SK-N-SH (cell line): ENCODE measurements at regions not wholly inside any gene's neighbourhood (a gene's known extent, or its start where the extent isn't known, plus 50 kb on each side); places are given as distances from the start of the nearest gene placed in this dataset.

ENCODE experiments used
- CTCF ChIA-PET: fragments of 300-600, 350-600 bp; formaldehyde crosslinking; extraction: SDS; loops from one replicate; lab custom pipeline; 2021; lab: Yijun Ruan, JAX
- POLR2A ChIA-PET: fragments of 350-600 bp; sonication (Branson Sonifier 250); formaldehyde crosslinking; extraction: SDS; loops from one replicate; lab custom pipeline; 2020; ENCODE audit warnings: antibody characterized with exemption, inconsistent platforms; lab: Yijun Ruan, JAX
- DNase-seq: peaks from one replicate; pipeline ENCODE4 v3.0.0; 2012
- H2AFZ ChIP-seq: fragments of 200-600 bp; sonication (generic); 2 replicates; pipeline ENCODE4 v1.8.1; 2016; ENCODE audit warnings: antibody characterized with exemption, mild to moderate bottlenecking, low read depth
- H3F3A ChIP-seq: fragments of 200-600 bp; sonication (generic); replicated peaks from 2 replicates; pipeline ENCODE3; 2016; ENCODE audit warnings: antibody characterized with exemption, mild to moderate bottlenecking; ENCODE audit not compliant: insufficient read depth
- H3K27ac ChIP-seq, 2 experiments: fragments of 200-500 bp in 1 of 2; fragments of 200-600 bp in 1 of 2; sonication (Bioruptor generic) in 1 of 2; sonication (generic), shearing (Covaris generic) in 1 of 2; 2 replicates each; pipeline versions ENCODE4 v1.5.1 to v1.6.1; 2014 to 2016; ENCODE audit warnings: low read depth in 2 of 2, inconsistent platforms in 1 of 2, low read length in 1 of 2, mild to moderate bottlenecking in 1 of 2, mixed read lengths in 1 of 2
- H3K27me3 ChIP-seq: fragments of 200-600 bp; sonication (generic), shearing (Covaris generic); 2 replicates; pipeline ENCODE4 v1.6.1; 2016; ENCODE audit warnings: mixed run types; ENCODE audit not compliant: insufficient read depth
- H3K36me3 ChIP-seq, 2 experiments: fragments of 200-500 bp in 1 of 2; fragments of 200-600 bp in 1 of 2; sonication (Bioruptor generic) in 1 of 2; sonication (generic) in 1 of 2; replicated peaks in 1 of 2; 2 replicates each; pipeline versions ENCODE3 to v1.5.1; 2014 to 2016; ENCODE audit warnings: low read length in 1 of 2, mild to moderate bottlenecking in 1 of 2; ENCODE audit not compliant: insufficient read depth in 2 of 2, control insufficient read depth in 1 of 2
- H3K4me1 ChIP-seq, 2 experiments: fragments of 200-500 bp in 1 of 2; fragments of 200-600 bp in 1 of 2; sonication (Bioruptor generic) in 1 of 2; sonication (generic), shearing (Covaris generic) in 1 of 2; 2 replicates each; pipeline versions ENCODE4 v1.5.1 to v1.6.1; 2014 to 2016; ENCODE audit warnings: low read depth in 1 of 2, low read length in 1 of 2, mixed run types in 1 of 2; ENCODE audit not compliant: insufficient read depth in 2 of 2, control insufficient read depth in 1 of 2
- H3K4me2 ChIP-seq: fragments of 200-600 bp; sonication (generic), shearing (Covaris generic); 2 replicates; pipeline ENCODE4 v1.6.1; 2017; ENCODE audit warnings: mixed run types
- H3K4me3 ChIP-seq, 2 experiments: fragments of 200-500 bp in 1 of 2; fragments of 200-600 bp in 1 of 2; sonication (Bioruptor generic) in 1 of 2; sonication (generic), shearing (Covaris generic) in 1 of 2; 2 replicates each; pipeline versions ENCODE4 v1.5.1 to v1.8.1; 2014 to 2016; ENCODE audit warnings: low read depth in 2 of 2, inconsistent platforms in 1 of 2, low read length in 1 of 2, mild to moderate bottlenecking in 1 of 2, mixed read lengths in 1 of 2, moderate library complexity in 1 of 2
- H3K79me2 ChIP-seq: fragments of 200-600 bp; sonication (generic); 2 replicates; pipeline ENCODE4 v1.8.1; 2017; ENCODE audit warnings: mild to moderate bottlenecking; ENCODE audit not compliant: insufficient read depth
- H3K9ac ChIP-seq: fragments of 200-600 bp; sonication (generic); 2 replicates; pipeline ENCODE4 v1.6.1; 2017; ENCODE audit warnings: mixed run types
- H3K9me2 ChIP-seq: fragments of 200-600 bp; sonication (generic); 2 replicates; pipeline ENCODE4 v1.6.1; 2017; ENCODE audit warnings: mixed run types
- H3K9me3 ChIP-seq: fragments of 200-600 bp; sonication (generic); 2 replicates; pipeline ENCODE4 v1.6.1; 2017; ENCODE audit warnings: mixed run types, mild to moderate bottlenecking, moderate library complexity
- H4K20me1 ChIP-seq: fragments of 200-600 bp; sonication (generic); 2 replicates; pipeline ENCODE4 v1.6.1; 2017; ENCODE audit warnings: mild to moderate bottlenecking, mixed run types; ENCODE audit not compliant: insufficient read depth
- EP300 ChIP-seq, 2 experiments: IDR thresholded peaks; 2 replicates each; pipeline versions ENCODE4 v1.4.0 to v1.6.1; 2012; ENCODE audit warnings: borderline replicate concordance in 1 of 2, low read depth in 1 of 2, low read length in 1 of 2
- FOSL2 ChIP-seq: IDR thresholded peaks from 2 replicates; pipeline ENCODE4 v1.4.0; 2012; ENCODE audit warnings: low read depth, mild to moderate bottlenecking, moderate library complexity, borderline replicate concordance
- FOXJ3 ChIP-seq: sonication (generic); formaldehyde crosslinking; IDR thresholded peaks from 2 replicates; pipeline ENCODE4 v1.5.1; 2020; ENCODE audit warnings: mild to moderate bottlenecking, missing genetic modification reagents
- FOXM1 ChIP-seq: IDR thresholded peaks from 2 replicates; pipeline ENCODE4 v1.4.0; 2012; ENCODE audit warnings: low read depth, mild to moderate bottlenecking
- MXI1 ChIP-seq: IDR thresholded peaks from 2 replicates; pipeline ENCODE4 v1.6.1; 2012; ENCODE audit warnings: mild to moderate bottlenecking, low read depth, low read length, improper control_type of control experiment
- NFIC ChIP-seq: IDR thresholded peaks from 2 replicates; pipeline ENCODE4 v1.4.0; 2012; ENCODE audit warnings: borderline replicate concordance
- POLR2AphosphoS5 ChIP-seq: IDR thresholded peaks from 2 replicates; pipeline ENCODE4 v1.6.1; 2012; ENCODE audit warnings: low read depth, low read length
- RAD21 ChIP-seq: IDR thresholded peaks from 2 replicates; pipeline ENCODE4 v1.6.1; 2012; ENCODE audit warnings: mild to moderate bottlenecking, low read length
- SIN3A ChIP-seq: IDR thresholded peaks from 2 replicates; pipeline ENCODE4 v1.6.1; 2012; ENCODE audit warnings: low read depth, mild to moderate bottlenecking, low read length, moderate library complexity, borderline replicate concordance
- TAF1 ChIP-seq: IDR thresholded peaks from 2 replicates; pipeline ENCODE4 v1.6.1; 2012; ENCODE audit warnings: low read depth, mild to moderate bottlenecking, low read length, moderate library complexity, borderline replicate concordance
- TCF12 ChIP-seq: IDR thresholded peaks from 2 replicates; pipeline ENCODE4 v1.4.0; 2012
- YY1 ChIP-seq: IDR thresholded peaks from 2 replicates; pipeline ENCODE4 v1.4.0; 2012; ENCODE audit warnings: low read depth, mild to moderate bottlenecking
- WGBS: methylation state at CpG from one replicate; pipeline ENCODE4 v1.1.6; 2017; ENCODE audit warnings: low lambda C conversion rate; 5-methylcytosine and 5-hydroxymethylcytosine counted together
- TF ChIP-seq, protein P1 (sequence below): fragments of 200-600 bp; sonication (generic); IDR thresholded peaks from 2 replicates; pipeline ENCODE4 v1.6.1; 2017; ENCODE audit warnings: antibody characterized with exemption, mild to moderate bottlenecking, moderate library complexity
- TF ChIP-seq, protein P2 (sequence below): fragments of 150-350 bp; IDR thresholded peaks from 2 replicates; pipeline ENCODE4 v1.6.1; 2017; ENCODE audit warnings: antibody characterized with exemption, low read length, low read depth, borderline replicate concordance
- TF ChIP-seq, protein P3 (sequence below): IDR thresholded peaks from 2 replicates; pipeline ENCODE4 v1.4.0; 2012; ENCODE audit warnings: low read depth, borderline replicate concordance
- TF ChIP-seq, protein P4 (sequence below): fragments of 150-350 bp; IDR thresholded peaks from 2 replicates; pipeline ENCODE4 v1.6.1; 2016; ENCODE audit warnings: mild to moderate bottlenecking, low read depth, low read length
- TF ChIP-seq, protein P5 (sequence below): IDR thresholded peaks from 2 replicates; pipeline ENCODE4; 2012

DNA sequence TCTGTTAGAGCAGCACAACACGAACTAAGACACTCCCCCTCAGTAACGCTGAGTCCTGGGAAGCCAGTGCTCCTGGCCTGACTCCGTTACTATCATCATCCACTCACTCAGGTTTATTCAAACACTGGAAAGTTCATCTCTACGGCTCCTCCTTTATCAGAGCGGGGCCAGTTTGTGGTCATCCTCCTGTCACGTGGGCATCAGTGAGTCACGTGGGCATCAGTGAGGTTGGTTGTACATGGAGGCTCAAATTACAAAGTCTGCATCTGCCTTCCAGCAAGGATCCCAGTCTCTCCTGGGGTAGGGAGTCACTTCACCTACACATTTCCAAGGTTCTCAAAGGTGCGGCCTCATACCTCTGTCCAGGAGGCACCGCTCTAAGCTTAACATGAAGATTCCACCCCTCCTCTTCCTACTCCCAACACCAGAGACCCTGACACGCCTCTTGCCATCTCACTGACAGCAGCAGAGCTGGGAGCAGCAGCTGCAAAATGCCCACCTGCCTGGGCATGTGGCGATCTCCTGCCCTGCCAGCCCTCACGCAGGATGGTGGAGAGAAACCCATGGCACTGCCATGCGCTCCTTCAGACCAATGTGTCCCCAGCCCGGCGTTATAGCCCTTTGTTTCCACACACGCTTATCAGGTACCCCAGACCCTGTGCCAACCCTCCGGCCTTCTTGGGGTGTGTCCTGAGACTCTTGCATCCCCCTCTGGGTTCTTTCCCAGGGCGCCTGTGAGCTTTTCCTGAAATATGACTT is 99.2 kb upstream of the PTPRM start:
- no peak for DNase-seq
- WGBS: 52% methylated on average over 16 of the region's 18 CpGs
- Histone ChIP-seq H3K4me2 (no peak overlapping the region), H3K36me3 (no peaks in the 10 kb centered on the region), H3K9ac (no peak overlapping the region), H3K4me3 (no peak overlapping the region), H3K9me3 (no peaks in the 10 kb centered on the region), H3K9me2 (no peaks in the 10 kb centered on the region), H3K27ac (no peak overlapping the region), H4K20me1 (no peaks in the 10 kb centered on the region), H3K27me3 (no peaks in the 10 kb centered on the region), H2AFZ (no peak overlapping the region), H3F3A (no peaks in the 10 kb centered on the region), H3K4me1 (no peaks in the 10 kb centered on the region; a peak in 1 of 4 replicates), H3K79me2 (no peaks in the 10 kb centered on the region)
- no peak for TF ChIP-seq FOSL2
- no peak for TF ChIP-seq RAD21
- TF ChIP-seq, protein P1, sequence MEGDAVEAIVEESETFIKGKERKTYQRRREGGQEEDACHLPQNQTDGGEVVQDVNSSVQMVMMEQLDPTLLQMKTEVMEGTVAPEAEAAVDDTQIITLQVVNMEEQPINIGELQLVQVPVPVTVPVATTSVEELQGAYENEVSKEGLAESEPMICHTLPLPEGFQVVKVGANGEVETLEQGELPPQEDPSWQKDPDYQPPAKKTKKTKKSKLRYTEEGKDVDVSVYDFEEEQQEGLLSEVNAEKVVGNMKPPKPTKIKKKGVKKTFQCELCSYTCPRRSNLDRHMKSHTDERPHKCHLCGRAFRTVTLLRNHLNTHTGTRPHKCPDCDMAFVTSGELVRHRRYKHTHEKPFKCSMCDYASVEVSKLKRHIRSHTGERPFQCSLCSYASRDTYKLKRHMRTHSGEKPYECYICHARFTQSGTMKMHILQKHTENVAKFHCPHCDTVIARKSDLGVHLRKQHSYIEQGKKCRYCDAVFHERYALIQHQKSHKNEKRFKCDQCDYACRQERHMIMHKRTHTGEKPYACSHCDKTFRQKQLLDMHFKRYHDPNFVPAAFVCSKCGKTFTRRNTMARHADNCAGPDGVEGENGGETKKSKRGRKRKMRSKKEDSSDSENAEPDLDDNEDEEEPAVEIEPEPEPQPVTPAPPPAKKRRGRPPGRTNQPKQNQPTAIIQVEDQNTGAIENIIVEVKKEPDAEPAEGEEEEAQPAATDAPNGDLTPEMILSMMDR: no peak
- TF ChIP-seq EP300 (IDR thresholded peaks at IDR 0.05; ENCODE audit: borderline replicate concordance in 1 of 2, low read depth in 1 of 2, low read length in 1 of 2): no peak
- no peak for TF ChIP-seq TCF12
- TF ChIP-seq, protein P2, sequence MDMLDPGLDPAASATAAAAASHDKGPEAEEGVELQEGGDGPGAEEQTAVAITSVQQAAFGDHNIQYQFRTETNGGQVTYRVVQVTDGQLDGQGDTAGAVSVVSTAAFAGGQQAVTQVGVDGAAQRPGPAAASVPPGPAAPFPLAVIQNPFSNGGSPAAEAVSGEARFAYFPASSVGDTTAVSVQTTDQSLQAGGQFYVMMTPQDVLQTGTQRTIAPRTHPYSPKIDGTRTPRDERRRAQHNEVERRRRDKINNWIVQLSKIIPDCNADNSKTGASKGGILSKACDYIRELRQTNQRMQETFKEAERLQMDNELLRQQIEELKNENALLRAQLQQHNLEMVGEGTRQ: no peak
- no peak for TF ChIP-seq FOXJ3
- TF ChIP-seq FOXM1: no peak
- ChIA-PET CTCF (interaction anchor here (0.9 to 1.7 kb wide), 2 partner anchors 99 to 195 kb away, joined by 3 to 4 read pairs; partner anchors contain the start of gene PTPRM), POLR2A (no interaction called here)

DNA sequence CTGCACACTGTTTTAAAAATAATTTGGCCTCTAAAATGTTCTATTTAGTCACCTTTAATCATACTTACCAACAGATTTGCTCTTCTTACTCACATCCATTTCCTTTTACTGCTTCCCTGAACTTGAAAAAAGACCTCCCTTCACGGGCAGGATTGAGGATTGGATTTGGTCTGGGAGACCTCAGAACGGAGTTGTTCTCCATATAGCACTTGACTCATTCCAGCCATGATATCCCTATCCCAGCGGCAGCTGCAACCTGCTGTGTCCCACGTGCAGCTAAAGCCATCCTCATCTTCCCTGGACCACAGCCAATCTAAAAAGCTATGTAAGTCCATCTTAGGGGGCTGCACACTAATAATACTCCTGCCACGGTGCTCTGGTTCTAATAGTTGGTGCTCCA is 97.0 kb upstream of the PTPRM start:
- Histone ChIP-seq H3K4me2 (no peak overlapping the region), H3K27me3 (no peaks in the 10 kb centered on the region), H3K9me3 (no peaks in the 10 kb centered on the region), H3K9me2 (no peaks in the 10 kb centered on the region), H3K79me2 (no peaks in the 10 kb centered on the region), H2AFZ (no peak overlapping the region), H3K9ac (no peak overlapping the region), H4K20me1 (no peaks in the 10 kb centered on the region), H3K4me1 (no peaks in the 10 kb centered on the region; a peak in 1 of 4 replicates), H3F3A (no peaks in the 10 kb centered on the region), H3K27ac (no peak overlapping the region), H3K4me3 (no peak overlapping the region), H3K36me3 (no peaks in the 10 kb centered on the region)
- no peak for DNase-seq
- 35% methylated on average over 5 of the region's 5 CpGs for WGBS
- POLR2A ChIA-PET: no interaction called here
- CTCF ChIA-PET: interaction anchor here (1.1 kb wide), 1 partner anchor 12 kb away, joined by 3 read pairs; no protein-coding TSS in a partner anchor
- no peak for TF ChIP-seq FOSL2
- TF ChIP-seq TCF12: no peak
- TF ChIP-seq MXI1: no peak
- TF ChIP-seq, protein P3, sequence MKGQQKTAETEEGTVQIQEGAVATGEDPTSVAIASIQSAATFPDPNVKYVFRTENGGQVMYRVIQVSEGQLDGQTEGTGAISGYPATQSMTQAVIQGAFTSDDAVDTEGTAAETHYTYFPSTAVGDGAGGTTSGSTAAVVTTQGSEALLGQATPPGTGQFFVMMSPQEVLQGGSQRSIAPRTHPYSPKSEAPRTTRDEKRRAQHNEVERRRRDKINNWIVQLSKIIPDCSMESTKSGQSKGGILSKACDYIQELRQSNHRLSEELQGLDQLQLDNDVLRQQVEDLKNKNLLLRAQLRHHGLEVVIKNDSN: no peak
- no peak for TF ChIP-seq SIN3A
- no peak for TF ChIP-seq YY1
- TF ChIP-seq, protein P4, sequence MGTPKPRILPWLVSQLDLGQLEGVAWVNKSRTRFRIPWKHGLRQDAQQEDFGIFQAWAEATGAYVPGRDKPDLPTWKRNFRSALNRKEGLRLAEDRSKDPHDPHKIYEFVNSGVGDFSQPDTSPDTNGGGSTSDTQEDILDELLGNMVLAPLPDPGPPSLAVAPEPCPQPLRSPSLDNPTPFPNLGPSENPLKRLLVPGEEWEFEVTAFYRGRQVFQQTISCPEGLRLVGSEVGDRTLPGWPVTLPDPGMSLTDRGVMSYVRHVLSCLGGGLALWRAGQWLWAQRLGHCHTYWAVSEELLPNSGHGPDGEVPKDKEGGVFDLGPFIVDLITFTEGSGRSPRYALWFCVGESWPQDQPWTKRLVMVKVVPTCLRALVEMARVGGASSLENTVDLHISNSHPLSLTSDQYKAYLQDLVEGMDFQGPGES: no peak
- TF ChIP-seq, protein P5, sequence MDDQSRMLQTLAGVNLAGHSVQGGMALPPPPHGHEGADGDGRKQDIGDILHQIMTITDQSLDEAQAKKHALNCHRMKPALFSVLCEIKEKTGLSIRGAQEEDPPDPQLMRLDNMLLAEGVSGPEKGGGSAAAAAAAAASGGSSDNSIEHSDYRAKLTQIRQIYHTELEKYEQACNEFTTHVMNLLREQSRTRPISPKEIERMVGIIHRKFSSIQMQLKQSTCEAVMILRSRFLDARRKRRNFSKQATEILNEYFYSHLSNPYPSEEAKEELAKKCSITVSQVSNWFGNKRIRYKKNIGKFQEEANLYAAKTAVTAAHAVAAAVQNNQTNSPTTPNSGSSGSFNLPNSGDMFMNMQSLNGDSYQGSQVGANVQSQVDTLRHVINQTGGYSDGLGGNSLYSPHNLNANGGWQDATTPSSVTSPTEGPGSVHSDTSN: no peak
- TF ChIP-seq, protein P1: no peak
- no peak for TF ChIP-seq NFIC
- TF ChIP-seq, protein P2: no peak
- no peak for TF ChIP-seq TAF1
- TF ChIP-seq POLR2AphosphoS5: no peak
